Immature natural killer cell (primary cell): ENCODE measurements at regions not wholly inside any gene's neighbourhood (a gene's known extent, or its start where the extent isn't known, plus 50 kb on each side); places are given as distances from the start of the nearest gene placed in this dataset.

Source experiments
- DNase-seq, 3 donors: peaks; one replicate each; pipeline ENCODE4 v3.0.0; 2022; ENCODE audit warnings: mixed read lengths in 1 of 3
- H3K27ac Mint-ChIP-seq, 6 donors: one replicate each; pipeline ENCODE4 v1.8.0; 2020; ENCODE audit warnings: mixed read lengths in 6 of 6, mild to moderate bottlenecking in 5 of 6, inconsistent platforms in 4 of 6, moderate library complexity in 3 of 6
- H3K27me3 Mint-ChIP-seq, 3 donors: one replicate each; pipeline ENCODE4 v1.8.0; 2020 to 2021; ENCODE audit warnings: low read depth in 3 of 3, mild to moderate bottlenecking in 3 of 3, mixed read lengths in 3 of 3, moderate library complexity in 3 of 3, inconsistent platforms in 1 of 3
- H3K36me3 Mint-ChIP-seq, 3 donors: one replicate each; pipeline ENCODE4 v1.8.0; 2020; ENCODE audit warnings: mixed read lengths in 3 of 3, inconsistent platforms in 2 of 3, mild to moderate bottlenecking in 2 of 3
- H3K4me1 Mint-ChIP-seq, 2 donors: one replicate each; pipeline ENCODE4 v1.8.0; 2020; ENCODE audit warnings: inconsistent platforms in 2 of 2, mild to moderate bottlenecking in 2 of 2, mixed read lengths in 2 of 2, moderate library complexity in 1 of 2
- H3K4me3 Mint-ChIP-seq, 5 donors: one replicate each; pipeline ENCODE4 v1.8.0; 2020; ENCODE audit warnings: mild to moderate bottlenecking in 5 of 5, mixed read lengths in 5 of 5, inconsistent platforms in 3 of 5, moderate library complexity in 3 of 5
- H3K9me3 Mint-ChIP-seq, 6 donors: one replicate each; pipeline ENCODE4 v1.8.0; 2020; ENCODE audit warnings: mild to moderate bottlenecking in 6 of 6, mixed read lengths in 6 of 6, inconsistent platforms in 4 of 6, moderate library complexity in 3 of 6

DNA sequence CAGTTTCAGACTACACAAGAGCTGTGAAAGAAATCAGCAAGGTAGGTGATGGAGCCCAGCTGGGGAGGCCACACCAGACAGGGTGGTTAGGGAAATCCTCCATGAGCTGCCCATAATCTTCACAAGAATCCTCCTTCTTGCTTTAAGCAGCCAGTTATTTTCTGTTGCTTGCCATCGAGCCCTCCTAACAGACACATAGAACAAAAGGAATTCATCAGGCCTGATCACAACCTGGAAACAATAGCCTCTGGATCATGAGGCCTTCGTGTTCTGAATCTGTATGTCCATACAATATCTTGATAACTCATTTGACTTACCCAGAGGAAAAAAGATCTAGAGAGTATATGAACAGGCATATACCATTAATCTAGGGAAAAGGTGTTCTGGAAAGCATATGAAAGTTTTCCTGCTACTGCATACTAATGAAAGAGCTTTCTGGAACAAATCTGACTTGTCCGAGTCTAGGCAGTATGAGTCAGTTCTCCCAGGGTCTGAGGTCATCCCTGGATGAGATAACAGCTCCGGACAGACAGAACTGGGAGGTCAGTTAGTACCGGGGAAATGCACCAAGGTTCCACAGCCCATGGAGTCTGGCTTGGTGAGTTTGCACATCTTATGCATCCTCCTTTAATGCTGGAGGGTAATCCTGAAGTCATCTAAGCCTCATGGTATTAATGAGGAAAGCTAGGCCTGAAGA is 52.8 kb upstream of the ELK3 start:
- H3K9me3 Mint-ChIP-seq: no peaks in the 10 kb centered on the region
- peaks cover 15 to 28% of the 10 kb centered on the region in 2 donors for H3K4me1 Mint-ChIP-seq
- H3K27ac Mint-ChIP-seq: no peak overlapping the region
- H3K4me3 Mint-ChIP-seq: no peak overlapping the region
- H3K36me3 Mint-ChIP-seq: peaks cover 0 to 3% (median 0%) of the 10 kb centered on the region in 3 donors
- DNase-seq: no peak
- H3K27me3 Mint-ChIP-seq: peaks cover 0 to 3% (median 2%) of the 10 kb centered on the region in 3 donors

DNA sequence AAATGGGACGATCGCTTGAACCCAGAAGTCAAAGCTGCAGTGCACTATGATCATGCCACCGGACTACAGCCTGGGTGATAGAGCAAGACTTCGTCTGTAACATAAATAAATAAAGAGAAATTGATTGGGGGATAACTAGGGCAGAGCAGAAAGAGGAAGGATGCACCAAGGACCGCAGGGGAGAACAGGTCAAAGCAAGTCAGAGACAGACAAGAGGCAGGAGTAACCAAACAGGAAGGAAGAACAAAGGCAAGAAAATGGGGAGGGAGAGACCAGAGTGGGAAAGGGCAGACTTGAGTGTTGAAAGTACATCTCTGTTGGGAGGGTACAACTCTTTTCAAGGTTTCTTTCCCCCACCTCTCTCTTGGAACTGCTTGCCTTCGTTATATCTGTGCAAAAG is 50.8 kb upstream of the ELK3 start:
- Mint-ChIP-seq H3K4me1 (peaks cover 15 to 28% of the 10 kb centered on the region in 2 donors), H3K4me3 (peak overlapping the region in 3 of 5 donors; percentile 3 to 20 (median 6)), H3K36me3 (peaks cover 0 to 3% (median 0%) of the 10 kb centered on the region in 3 donors), H3K27me3 (peaks cover 0 to 3% (median 2%) of the 10 kb centered on the region in 3 donors), H3K27ac (no peak overlapping the region), H3K9me3 (no peaks in the 10 kb centered on the region)
- DNase-seq: no peak

DNA sequence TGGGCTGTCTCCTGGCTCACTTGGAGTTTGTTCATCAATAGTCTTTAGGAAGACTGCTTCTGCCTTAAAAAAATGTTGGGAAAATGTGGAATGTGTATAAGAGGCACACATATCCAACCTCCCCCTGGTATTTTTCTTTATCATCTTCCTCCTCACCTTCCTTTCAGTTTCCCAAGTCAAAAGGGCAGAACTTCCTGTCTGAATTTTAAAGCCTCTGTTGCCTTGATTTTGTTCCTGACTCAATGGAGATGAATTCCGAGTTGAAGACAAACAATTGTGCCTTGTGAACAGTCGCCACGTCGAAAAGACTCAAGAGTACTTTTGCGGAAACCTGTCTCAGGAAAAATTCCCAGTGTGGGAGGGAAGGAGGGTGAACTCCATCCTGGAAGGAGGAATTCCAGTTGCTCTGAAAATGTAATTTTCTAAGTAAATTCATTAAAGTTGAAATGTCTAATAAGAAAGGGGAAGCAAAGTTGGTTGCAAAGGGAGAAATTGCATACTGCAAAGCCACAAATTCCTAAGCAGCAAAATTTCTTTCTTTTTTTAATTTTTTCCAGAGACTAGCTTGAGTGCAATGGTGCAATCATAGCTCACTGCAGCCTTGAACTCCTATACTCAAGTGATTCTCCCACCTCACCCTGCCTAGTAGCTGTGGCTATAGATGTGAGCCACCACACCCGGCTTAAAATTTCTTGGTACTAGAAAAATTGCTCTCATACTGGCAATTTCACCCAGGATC is 50.2 kb upstream of the ELK3 start:
- Mint-ChIP-seq H3K9me3 (no peaks in the 10 kb centered on the region), H3K27ac (no peak overlapping the region), H3K36me3 (peaks cover 0 to 3% (median 0%) of the 10 kb centered on the region in 3 donors), H3K4me3 (no peak overlapping the region), H3K27me3 (peaks cover 0 to 3% (median 2%) of the 10 kb centered on the region in 3 donors), H3K4me1 (peaks cover 15 to 28% of the 10 kb centered on the region in 2 donors)
- no peak for DNase-seq
